Caco-2 (cell line): ENCODE measurements at regions not wholly inside any gene's neighbourhood (a gene's known extent, or its start where the extent isn't known, plus 50 kb on each side); places are given as distances from the start of the nearest gene placed in this dataset.

Experiments used
- BruUV-seq: library from RNA; stranded (reverse); fragments of 400-500 nt; replicated peaks from 2 replicates; lab custom pipeline; 2021; lab: Mats Ljungman, UMichigan
- CTCF ChIA-PET: fragments of 300-600 bp; sonication (Branson Sonifier 250); formaldehyde crosslinking; loops from one replicate; lab custom pipeline; 2022; ENCODE audit warnings: antibody characterized with exemption; lab: Charles Lee
- POLR2A ChIA-PET: fragments of 300-600 bp; sonication (Branson Sonifier 250); formaldehyde crosslinking; loops from one replicate; lab custom pipeline; 2022; ENCODE audit warnings: antibody characterized with exemption; lab: Charles Lee
- DNase-seq, 2 experiments: peaks; one replicate each; pipeline versions ENCODE4 v3.0.0 to v3.0.0-alpha.2; 2020 to 2022
- H3K27me3 ChIP-seq: replicated peaks from 2 replicates; pipeline ENCODE4 v1.6.0; 2011; ENCODE audit warnings: low read length; ENCODE audit not compliant: control insufficient read depth, insufficient read depth
- H3K36me3 ChIP-seq: 2 replicates; pipeline ENCODE4 v1.5.1; 2011; ENCODE audit warnings: low read length; ENCODE audit not compliant: control insufficient read depth, insufficient read depth
- H3K4me1 ChIP-seq: fragments of 250-450 bp; sonication (Bioruptor Pico); 2 replicates; pipeline ENCODE4 v1.5.1; 2020; ENCODE audit warnings: mild to moderate bottlenecking
- H3K4me3 ChIP-seq: 2 replicates; pipeline ENCODE4 v1.5.1; 2011; ENCODE audit warnings: low read depth, mild to moderate bottlenecking, control low read depth, low read length
- H3K9me3 ChIP-seq: fragments of 250-450 bp; sonication (Bioruptor Pico); 2 replicates; pipeline ENCODE4 v1.5.1; 2020; ENCODE audit warnings: mild to moderate bottlenecking, moderate library complexity
- H3K27ac Mint-ChIP-seq: one replicate; pipeline ENCODE4 v1.8.0; 2022; ENCODE audit warnings: mixed read lengths; ENCODE audit not compliant: unreplicated experiment
- H3K27me3 Mint-ChIP-seq: one replicate; pipeline ENCODE4 v1.8.0; 2022; ENCODE audit warnings: mixed read lengths; ENCODE audit not compliant: insufficient read depth, unreplicated experiment
- H3K36me3 Mint-ChIP-seq: one replicate; pipeline ENCODE4 v1.8.0; 2022; ENCODE audit warnings: mild to moderate bottlenecking, mixed read lengths; ENCODE audit not compliant: insufficient read depth, unreplicated experiment
- H3K4me1 Mint-ChIP-seq: one replicate; pipeline ENCODE4 v1.8.0; 2022; ENCODE audit warnings: low read depth, mixed read lengths; ENCODE audit not compliant: unreplicated experiment
- H3K4me3 Mint-ChIP-seq: one replicate; pipeline ENCODE4 v1.8.0; 2022; ENCODE audit warnings: mild to moderate bottlenecking, moderate library complexity, mixed read lengths; ENCODE audit not compliant: unreplicated experiment
- H3K9me3 Mint-ChIP-seq: one replicate; pipeline ENCODE4 v1.8.0; 2022; ENCODE audit warnings: mixed read lengths; ENCODE audit not compliant: unreplicated experiment
- CTCF ChIP-seq, 2 experiments: fragments of 200-600 bp in 1 of 2; IDR thresholded peaks; 1 replicate in 1 of 2; 2 replicates in 1 of 2; pipeline versions ENCODE4 v1.5.1 to v1.8.0; 2011 to 2022; ENCODE audit warnings: antibody characterized with exemption in 1 of 2, control low read depth in 1 of 2, inconsistent platforms in 1 of 2, low read depth in 1 of 2, low read length in 1 of 2, mild to moderate bottlenecking in 1 of 2, moderate library complexity in 1 of 2; ENCODE audit not compliant: insufficient read depth in 1 of 2, severe bottlenecking in 1 of 2, unreplicated experiment in 1 of 2
- intact Hi-C: fragments of 100-400 bp; cut with micrococcal nuclease; formaldehyde crosslinking; loops from one replicate; pipeline ENCODE4 v1.10.0; 2022; ENCODE audit not compliant: unreplicated experiment

GRCh38 chr7:26919906-26920493 is 55.6 kb upstream of the SKAP2 start:
- intact Hi-C loops: no loop called here
- Histone ChIP-seq H3K9me3 (no peaks in the 10 kb centered on the region), H3K36me3 (no peaks in the 10 kb centered on the region), H3K4me3 (no peak overlapping the region), H3K27me3 (no peaks in the 10 kb centered on the region), H3K4me1 (no peaks in the 10 kb centered on the region)
- BruUV-seq: no TSS peak
- H3K9me3 Mint-ChIP-seq: no peaks in the 10 kb centered on the region
- no peak for TF ChIP-seq CTCF (IDR thresholded peaks at IDR 0.05; ENCODE audit: insufficient read depth in 1 of 2, low read depth in 1 of 2, low read length in 1 of 2, severe bottlenecking in 1 of 2, unreplicated experiment in 1 of 2)
- DNase-seq: no peak
- H3K4me3 Mint-ChIP-seq: no peak overlapping the region
- POLR2A ChIA-PET: no interaction called here
- H3K36me3 Mint-ChIP-seq: no peaks in the 10 kb centered on the region
- no peaks in the 10 kb centered on the region for H3K27me3 Mint-ChIP-seq
- H3K4me1 Mint-ChIP-seq: peaks cover 4% of the 10 kb centered on the region
- CTCF ChIA-PET: no interaction called here
- no peak overlapping the region for H3K27ac Mint-ChIP-seq

GRCh38 chr7:26918241-26918640 is 53.9 kb upstream of the SKAP2 start:
- no peak overlapping the region for H3K27ac Mint-ChIP-seq
- H3K36me3 Mint-ChIP-seq: no peaks in the 10 kb centered on the region
- BruUV-seq: no TSS peak
- no peak for DNase-seq
- no peak overlapping the region for H3K4me3 ChIP-seq
- H3K4me3 Mint-ChIP-seq: no peak overlapping the region
- CTCF ChIA-PET: no interaction called here
- H3K27me3 ChIP-seq: no peaks in the 10 kb centered on the region
- intact Hi-C loops: no loop called here
- peaks cover 4% of the 10 kb centered on the region for H3K4me1 Mint-ChIP-seq
- no peaks in the 10 kb centered on the region for H3K9me3 Mint-ChIP-seq
- TF ChIP-seq CTCF (IDR thresholded peaks at IDR 0.05; ENCODE audit: insufficient read depth in 1 of 2, low read depth in 1 of 2, low read length in 1 of 2, severe bottlenecking in 1 of 2, unreplicated experiment in 1 of 2): no peak
- POLR2A ChIA-PET: no interaction called here
- no peaks in the 10 kb centered on the region for H3K36me3 ChIP-seq
- H3K9me3 ChIP-seq: no peaks in the 10 kb centered on the region
- H3K27me3 Mint-ChIP-seq: no peaks in the 10 kb centered on the region
- H3K4me1 ChIP-seq: no peaks in the 10 kb centered on the region

GRCh38 chr7:26916779-26917320 is 52.5 kb upstream of the SKAP2 start:
- H3K27me3 ChIP-seq: no peaks in the 10 kb centered on the region
- H3K27ac Mint-ChIP-seq: no peak overlapping the region
- no peak for TF ChIP-seq CTCF (IDR thresholded peaks at IDR 0.05; ENCODE audit: insufficient read depth in 1 of 2, low read depth in 1 of 2, low read length in 1 of 2, severe bottlenecking in 1 of 2, unreplicated experiment in 1 of 2)
- H3K9me3 ChIP-seq: no peaks in the 10 kb centered on the region
- peaks cover 4% of the 10 kb centered on the region for H3K4me1 Mint-ChIP-seq
- H3K4me3 ChIP-seq: no peak overlapping the region
- H3K36me3 Mint-ChIP-seq: no peaks in the 10 kb centered on the region
- H3K4me1 ChIP-seq: no peaks in the 10 kb centered on the region
- no peak overlapping the region for H3K4me3 Mint-ChIP-seq
- no peak for DNase-seq
- BruUV-seq: no TSS peak
- intact Hi-C loops: no loop called here
- no peaks in the 10 kb centered on the region for H3K36me3 ChIP-seq
- ChIA-PET CTCF (no interaction called here), POLR2A (no interaction called here)
- no peaks in the 10 kb centered on the region for H3K9me3 Mint-ChIP-seq
- no peaks in the 10 kb centered on the region for H3K27me3 Mint-ChIP-seq
